ENCODE measurements at regions not wholly inside any gene's neighbourhood (a gene's known extent, or its start where the extent isn't known, plus 50 kb on each side); places are given as distances from the start of the nearest gene placed in this dataset.

- H3K36me3 ChIP-seq: no peaks in the 10 kb centered on the region
- H3K27me3 ChIP-seq (ENCODE audit: low read depth): no peaks in the 10 kb centered on the region
- no peak for DNase-seq
- H3K4me1 ChIP-seq: peaks cover 4% of the 10 kb centered on the region
- intact Hi-C loops (cut with micrococcal nuclease): no loop called here
- H3K9me3 ChIP-seq (replicated peaks): no peaks in the 10 kb centered on the region
- H3K4me3 ChIP-seq: no peak overlapping the region
- no peak for TF ChIP-seq CTCF (IDR thresholded peaks at IDR 0.05; ENCODE audit: borderline replicate concordance)
- no peak overlapping the region for H3K27ac ChIP-seq (replicated peaks)
Observed at GRCh38 chr2:167733747-167734146, 513.6 kb downstream of the STK39 start.

- no peak overlapping the region for H3K27ac ChIP-seq (replicated peaks)
- TF ChIP-seq CTCF (IDR thresholded peaks at IDR 0.05; ENCODE audit: borderline replicate concordance): no peak
- no peaks in the 10 kb centered on the region for H3K27me3 ChIP-seq (ENCODE audit: low read depth)
- intact Hi-C loops (cut with micrococcal nuclease): no loop called here
- no peak for DNase-seq
- H3K9me3 ChIP-seq (replicated peaks): no peaks in the 10 kb centered on the region
- H3K4me3 ChIP-seq: no peak overlapping the region
- H3K4me1 ChIP-seq: peaks cover 4% of the 10 kb centered on the region
- no peaks in the 10 kb centered on the region for H3K36me3 ChIP-seq
Observed at GRCh38 chr2:167732326-167732725, 515.1 kb downstream of the STK39 start.

- Histone ChIP-seq H3K27me3 (ENCODE audit: low read depth) (no peaks in the 10 kb centered on the region), H3K4me1 (peaks cover 4% of the 10 kb centered on the region), H3K9me3 (replicated peaks) (no peaks in the 10 kb centered on the region), H3K27ac (replicated peaks) (no peak overlapping the region), H3K4me3 (no peak overlapping the region), H3K36me3 (no peaks in the 10 kb centered on the region)
- intact Hi-C loops (cut with micrococcal nuclease): no loop called here
- TF ChIP-seq CTCF (IDR thresholded peaks at IDR 0.05; ENCODE audit: borderline replicate concordance): no peak
- DNase-seq: no peak
Observed at GRCh38 chr2:167729911-167730310, 517.5 kb downstream of the STK39 start.

- H3K27me3 ChIP-seq (ENCODE audit: low read depth): no peaks in the 10 kb centered on the region
- peaks cover 4% of the 10 kb centered on the region for H3K4me1 ChIP-seq
- no peak overlapping the region for H3K27ac ChIP-seq (replicated peaks)
- no peak overlapping the region for H3K4me3 ChIP-seq
- no peak for DNase-seq
- TF ChIP-seq CTCF (IDR thresholded peaks at IDR 0.05; ENCODE audit: borderline replicate concordance): no peak
- no peaks in the 10 kb centered on the region for H3K9me3 ChIP-seq (replicated peaks)
- intact Hi-C loops (cut with micrococcal nuclease): no loop called here
- no peaks in the 10 kb centered on the region for H3K36me3 ChIP-seq
Observed at GRCh38 chr2:167726788-167727187, 520.6 kb downstream of the STK39 start.

GRCh38 chr2:167721593-167721992, 525.8 kb downstream of the STK39 start:
- intact Hi-C loops (cut with micrococcal nuclease): no loop called here
- DNase-seq: no peak
- H3K9me3 ChIP-seq (replicated peaks): no peaks in the 10 kb centered on the region
- TF ChIP-seq CTCF (IDR thresholded peaks at IDR 0.05; ENCODE audit: borderline replicate concordance): no peak
- H3K27ac ChIP-seq (replicated peaks): no peak overlapping the region
- no peaks in the 10 kb centered on the region for H3K4me1 ChIP-seq
- no peaks in the 10 kb centered on the region for H3K27me3 ChIP-seq (ENCODE audit: low read depth)
- H3K4me3 ChIP-seq: no peak overlapping the region
- no peaks in the 10 kb centered on the region for H3K36me3 ChIP-seq

- Histone ChIP-seq H3K4me1 (no peaks in the 10 kb centered on the region), H3K9me3 (replicated peaks) (no peaks in the 10 kb centered on the region), H3K36me3 (no peaks in the 10 kb centered on the region), H3K27me3 (ENCODE audit: low read depth) (no peaks in the 10 kb centered on the region), H3K27ac (replicated peaks) (no peak overlapping the region), H3K4me3 (no peak overlapping the region)
- no peak for DNase-seq
- intact Hi-C loops (cut with micrococcal nuclease): no loop called here
- TF ChIP-seq CTCF (IDR thresholded peaks at IDR 0.05; ENCODE audit: borderline replicate concordance): no peak
Observed at GRCh38 chr2:167719410-167719809, 528.0 kb downstream of the STK39 start.

Data from left ventricle myocardium inferior (tissue), 1 donor.